Body of pancreas (tissue), 4 donors: ENCODE measurements at regions not wholly inside any gene's neighbourhood (a gene's known extent, or its start where the extent isn't known, plus 50 kb on each side); places are given as distances from the start of the nearest gene placed in this dataset.
"Not testable (repeated sequence)": the region's sequence is repeated elsewhere in the genome, so short reads cannot be mapped to it uniquely, and the experiment has no call there.

Experiments used
- CTCF ChIP-seq, 7 experiments: fragments of 450-650 bp in 4 of 7; fragments of 200-600 bp in 3 of 7; sonication (generic) in 3 of 7; IDR thresholded peaks; one replicate each; pipeline ENCODE4 v1.5.1; 2016 to 2019; ENCODE audit warnings: antibody characterized with exemption in 7 of 7
- POLR2A ChIP-seq, 3 donors: fragments of 450-650 bp; IDR thresholded peaks; one replicate each; pipeline ENCODE4 v1.6.1; 2016; ENCODE audit warnings: antibody characterized with exemption in 3 of 3, mild to moderate bottlenecking in 2 of 3

GRCh38 chr17:20633268-20634059 is 53.9 kb downstream of the CDRT15L2 start:
- not testable (repeated sequence) for TF ChIP-seq CTCF, POLR2A (IDR thresholded peaks at IDR 0.05)
